ENCODE measurements at regions not wholly inside any gene's neighbourhood (a gene's known extent, or its start where the extent isn't known, plus 50 kb on each side); places are given as distances from the start of the nearest gene placed in this dataset.

GRCh38 chr13:86399572-86399971, 600.4 kb upstream of the SLITRK6 start:
- no peak overlapping the region for H3K4me3 Mint-ChIP-seq
- no peaks in the 10 kb centered on the region for H3K36me3 Mint-ChIP-seq (ENCODE audit: low read depth)
- Histone ChIP-seq H3K9me3 (ENCODE audit: control insufficient read depth, low read length) (no peaks in the 10 kb centered on the region), H3K4me3 (ENCODE audit: low read length) (no peak overlapping the region), H3K27me3 (ENCODE audit: control insufficient read depth, insufficient read depth, low read length, poor library complexity, severe bottlenecking) (no peaks in the 10 kb centered on the region), H3K27ac (ENCODE audit: low read depth, low read length) (no peak overlapping the region), H3K36me3 (ENCODE audit: control insufficient read depth, insufficient read depth, low read length) (no peaks in the 10 kb centered on the region), H3K9ac (ENCODE audit: extremely low read depth, low read length, poor library complexity, severe bottlenecking) (no peak overlapping the region), H3K4me1 (ENCODE audit: control insufficient read depth, insufficient read depth, low read length) (no peaks in the 10 kb centered on the region)
- no peaks in the 10 kb centered on the region for H3K9me3 Mint-ChIP-seq
- no peak for TF ChIP-seq CTCF (conservative IDR thresholded peaks at IDR 0.05)
- no peak for DNase-seq
- no peak overlapping the region for H3K27ac Mint-ChIP-seq
- no peaks in the 10 kb centered on the region for H3K4me1 Mint-ChIP-seq
- H3K27me3 Mint-ChIP-seq (ENCODE audit: insufficient read depth) = no peaks in the 10 kb centered on the region

- Histone ChIP-seq H3K9me3 (ENCODE audit: control insufficient read depth, low read length) (no peaks in the 10 kb centered on the region), H3K4me1 (ENCODE audit: control insufficient read depth, insufficient read depth, low read length) (no peaks in the 10 kb centered on the region), H3K4me3 (ENCODE audit: low read length) (no peak overlapping the region), H3K27ac (ENCODE audit: low read depth, low read length) (no peak overlapping the region), H3K27me3 (ENCODE audit: control insufficient read depth, insufficient read depth, low read length, poor library complexity, severe bottlenecking) (no peaks in the 10 kb centered on the region), H3K36me3 (ENCODE audit: control insufficient read depth, insufficient read depth, low read length) (no peaks in the 10 kb centered on the region), H3K9ac (ENCODE audit: extremely low read depth, low read length, poor library complexity, severe bottlenecking) (no peak overlapping the region)
- no peaks in the 10 kb centered on the region for H3K27me3 Mint-ChIP-seq (ENCODE audit: insufficient read depth)
- no peaks in the 10 kb centered on the region for H3K36me3 Mint-ChIP-seq (ENCODE audit: low read depth)
- no peak overlapping the region for H3K27ac Mint-ChIP-seq
- H3K9me3 Mint-ChIP-seq = no peaks in the 10 kb centered on the region
- no peaks in the 10 kb centered on the region for H3K4me1 Mint-ChIP-seq
- no peak for TF ChIP-seq CTCF (conservative IDR thresholded peaks at IDR 0.05)
- WGBS, 2 experiments (ENCODE audit: insufficient coverage in 1 of 2, insufficient read length in 1 of 2) = 60 to 82% methylated on average over 1 to 2 of the region's 3 CpGs
- H3K4me3 Mint-ChIP-seq = no peak overlapping the region
- no peak for DNase-seq
Measured at GRCh38 chr13:86402500-86402899, 603.3 kb upstream of the SLITRK6 start.

GRCh38 chr13:86403181-86403580, 604.0 kb upstream of the SLITRK6 start:
- DNase-seq = no peak
- Histone ChIP-seq H3K4me1 (ENCODE audit: control insufficient read depth, insufficient read depth, low read length) (no peaks in the 10 kb centered on the region), H3K9me3 (ENCODE audit: control insufficient read depth, low read length) (no peaks in the 10 kb centered on the region), H3K27me3 (ENCODE audit: control insufficient read depth, insufficient read depth, low read length, poor library complexity, severe bottlenecking) (no peaks in the 10 kb centered on the region), H3K9ac (ENCODE audit: extremely low read depth, low read length, poor library complexity, severe bottlenecking) (no peak overlapping the region), H3K4me3 (ENCODE audit: low read length) (no peak overlapping the region), H3K27ac (ENCODE audit: low read depth, low read length) (no peak overlapping the region), H3K36me3 (ENCODE audit: control insufficient read depth, insufficient read depth, low read length) (no peaks in the 10 kb centered on the region)
- Mint-ChIP-seq H3K36me3 (ENCODE audit: low read depth) (no peaks in the 10 kb centered on the region), H3K4me1 (no peaks in the 10 kb centered on the region), H3K9me3 (no peaks in the 10 kb centered on the region), H3K27me3 (ENCODE audit: insufficient read depth) (no peaks in the 10 kb centered on the region), H3K4me3 (no peak overlapping the region), H3K27ac (no peak overlapping the region)
- TF ChIP-seq CTCF (conservative IDR thresholded peaks at IDR 0.05) = no peak

Measured in endodermal cell (in vitro differentiated cells).